ENCODE measurements at regions not wholly inside any gene's neighbourhood (a gene's known extent, or its start where the extent isn't known, plus 50 kb on each side); places are given as distances from the start of the nearest gene placed in this dataset.

GRCh38 chr9:12503606-12504122, 189.5 kb upstream of the TYRP1 start:
- DNase-seq (ENCODE audit: low spot score): no peak
- Histone ChIP-seq H4K20me1 (ENCODE audit: insufficient read depth, low read length) (no peaks in the 10 kb centered on the region), H3K27ac (ENCODE audit: low read depth, low read length, poor library complexity, severe bottlenecking) (no peak overlapping the region), H3K36me3 (ENCODE audit: insufficient read depth, low read length) (no peaks in the 10 kb centered on the region), H3K4me3 (ENCODE audit: low read depth, low read length, poor library complexity, severe bottlenecking) (no peak overlapping the region), H3K9me2 (ENCODE audit: insufficient read depth, low read length) (no peaks in the 10 kb centered on the region), H3K4me2 (ENCODE audit: low read length) (no peak overlapping the region), H2AFZ (ENCODE audit: low read length) (no peak overlapping the region), H3K9me3 (ENCODE audit: low read length) (no peaks in the 10 kb centered on the region), H3K79me2 (ENCODE audit: insufficient read depth, low read depth, low read length) (no peaks in the 10 kb centered on the region), H3K4me1 (ENCODE audit: insufficient read depth, low read length, poor library complexity, severe bottlenecking) (no peaks in the 10 kb centered on the region)
- intact Hi-C loops (cut with micrococcal nuclease; ENCODE audit: unreplicated experiment): no loop called here
- BruUV-seq (replicated peaks): no TSS peak
- TF ChIP-seq EZH2phosphoT487 (IDR thresholded peaks at IDR 0.05; ENCODE audit: borderline replicate concordance, low read depth, low read length) (no peak), CTCF (conservative IDR thresholded peaks at IDR 0.05; ENCODE audit: low read length) (no peak)
- CTCF ChIA-PET (ENCODE audit: unreplicated experiment): no interaction called here
- POLR2A ChIA-PET: no interaction called here

GRCh38 chr9:12510551-12510950, 182.6 kb upstream of the TYRP1 start:
- Histone ChIP-seq H3K79me2 (ENCODE audit: insufficient read depth, low read depth, low read length) (no peaks in the 10 kb centered on the region), H2AFZ (ENCODE audit: low read length) (no peak overlapping the region), H3K4me2 (ENCODE audit: low read length) (no peak overlapping the region), H3K36me3 (ENCODE audit: insufficient read depth, low read length) (no peaks in the 10 kb centered on the region), H3K9me2 (ENCODE audit: insufficient read depth, low read length) (no peaks in the 10 kb centered on the region), H3K9me3 (ENCODE audit: low read length) (no peaks in the 10 kb centered on the region), H3K27ac (ENCODE audit: low read depth, low read length, poor library complexity, severe bottlenecking) (no peak overlapping the region), H3K4me3 (ENCODE audit: low read depth, low read length, poor library complexity, severe bottlenecking) (no peak overlapping the region), H4K20me1 (ENCODE audit: insufficient read depth, low read length) (no peaks in the 10 kb centered on the region), H3K4me1 (ENCODE audit: insufficient read depth, low read length, poor library complexity, severe bottlenecking) (no peaks in the 10 kb centered on the region)
- CTCF ChIA-PET (ENCODE audit: unreplicated experiment): no interaction called here
- POLR2A ChIA-PET: no interaction called here
- intact Hi-C loops (cut with micrococcal nuclease; ENCODE audit: unreplicated experiment): no loop called here
- no peak for DNase-seq (ENCODE audit: low spot score)
- no TSS peak for BruUV-seq (replicated peaks)
- TF ChIP-seq EZH2phosphoT487 (IDR thresholded peaks at IDR 0.05; ENCODE audit: borderline replicate concordance, low read depth, low read length) (no peak), CTCF (conservative IDR thresholded peaks at IDR 0.05; ENCODE audit: low read length) (no peak)

GRCh38 chr9:12511726-12512125, 181.5 kb upstream of the TYRP1 start:
- H3K9me3 ChIP-seq (ENCODE audit: low read length): no peaks in the 10 kb centered on the region
- DNase-seq (ENCODE audit: low spot score): no peak
- H2AFZ ChIP-seq (ENCODE audit: low read length): no peak overlapping the region
- CTCF ChIA-PET (ENCODE audit: unreplicated experiment): no interaction called here
- intact Hi-C loops (cut with micrococcal nuclease; ENCODE audit: unreplicated experiment): no loop called here
- no TSS peak for BruUV-seq (replicated peaks)
- no peak overlapping the region for H3K27ac ChIP-seq (ENCODE audit: low read depth, low read length, poor library complexity, severe bottlenecking)
- H3K36me3 ChIP-seq (ENCODE audit: insufficient read depth, low read length): no peaks in the 10 kb centered on the region
- H3K79me2 ChIP-seq (ENCODE audit: insufficient read depth, low read depth, low read length): no peaks in the 10 kb centered on the region
- H3K4me2 ChIP-seq (ENCODE audit: low read length): no peak overlapping the region
- no peak overlapping the region for H3K4me3 ChIP-seq (ENCODE audit: low read depth, low read length, poor library complexity, severe bottlenecking)
- TF ChIP-seq CTCF (conservative IDR thresholded peaks at IDR 0.05; ENCODE audit: low read length) (no peak), EZH2phosphoT487 (IDR thresholded peaks at IDR 0.05; ENCODE audit: borderline replicate concordance, low read depth, low read length) (no peak)
- no peaks in the 10 kb centered on the region for H3K4me1 ChIP-seq (ENCODE audit: insufficient read depth, low read length, poor library complexity, severe bottlenecking)
- H4K20me1 ChIP-seq (ENCODE audit: insufficient read depth, low read length): no peaks in the 10 kb centered on the region
- no peaks in the 10 kb centered on the region for H3K9me2 ChIP-seq (ENCODE audit: insufficient read depth, low read length)
- POLR2A ChIA-PET: no interaction called here

Measured in OCI-LY7 (cell line).